Calu3 (cell line): ENCODE measurements at regions not wholly inside any gene's neighbourhood (a gene's known extent, or its start where the extent isn't known, plus 50 kb on each side); places are given as distances from the start of the nearest gene placed in this dataset.

Source experiments
- BruUV-seq: library from RNA; stranded (reverse); fragments of 400-500 nt; replicated peaks from 2 replicates; lab custom pipeline; 2021; lab: Mats Ljungman, UMichigan
- CTCF ChIA-PET: fragments of 300-600 bp; sonication (Branson Sonifier 250); formaldehyde crosslinking; loops from one replicate; lab custom pipeline; 2022; ENCODE audit warnings: antibody characterized with exemption; lab: Charles Lee
- DNase-seq: peaks from one replicate; pipeline ENCODE4 v3.0.0; 2022
- H3K27ac Mint-ChIP-seq: one replicate; pipeline ENCODE4 v1.8.0; 2022; ENCODE audit warnings: mixed read lengths; ENCODE audit not compliant: unreplicated experiment
- H3K27me3 Mint-ChIP-seq: one replicate; pipeline ENCODE4 v1.8.0; 2022; ENCODE audit warnings: mixed read lengths; ENCODE audit not compliant: unreplicated experiment
- H3K36me3 Mint-ChIP-seq: one replicate; pipeline ENCODE4 v1.8.0; 2022; ENCODE audit warnings: mild to moderate bottlenecking, moderate library complexity, mixed read lengths; ENCODE audit not compliant: insufficient read depth, unreplicated experiment
- H3K4me1 Mint-ChIP-seq: one replicate; pipeline ENCODE4 v1.8.0; 2022; ENCODE audit warnings: mild to moderate bottlenecking, low read depth, mixed read lengths; ENCODE audit not compliant: unreplicated experiment
- H3K4me3 Mint-ChIP-seq: one replicate; pipeline ENCODE4 v1.8.0; 2022; ENCODE audit warnings: mild to moderate bottlenecking, low read depth, moderate library complexity, mixed read lengths; ENCODE audit not compliant: unreplicated experiment
- H3K9me3 Mint-ChIP-seq: one replicate; pipeline ENCODE4 v1.8.0; 2022; ENCODE audit warnings: low read depth, mixed read lengths; ENCODE audit not compliant: unreplicated experiment
- intact Hi-C: fragments of 100-400 bp; cut with micrococcal nuclease; formaldehyde crosslinking; loops from one replicate; pipeline ENCODE4 v1.10.0; 2022; ENCODE audit not compliant: unreplicated experiment
- TF ChIP-seq, protein P1 (sequence below): fragments of 200-600 bp; IDR thresholded peaks from one replicate; pipeline ENCODE4 v1.8.0; 2022; ENCODE audit warnings: antibody characterized with exemption; ENCODE audit not compliant: unreplicated experiment

DNA sequence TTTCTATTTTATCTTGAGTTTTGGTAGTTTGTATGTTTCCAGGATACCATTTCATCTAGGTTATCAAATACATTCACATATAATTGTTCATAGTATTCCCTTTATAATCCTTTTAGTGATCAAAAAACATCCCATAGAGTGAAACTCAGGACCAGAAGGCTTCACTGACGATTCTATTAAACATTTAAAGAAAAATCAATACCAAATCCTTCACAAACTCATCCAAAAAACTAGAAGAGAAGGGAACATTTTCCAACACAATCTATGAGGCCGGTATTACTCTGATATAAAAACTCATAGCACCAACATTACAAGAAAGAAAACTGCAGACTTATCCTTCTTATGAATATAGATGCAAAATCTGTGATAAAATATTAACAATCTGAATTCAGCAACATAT lies 203.4 kb downstream of the ANKRD50 start:
- Mint-ChIP-seq H3K4me3 (no peak overlapping the region), H3K27me3 (no peaks in the 10 kb centered on the region), H3K4me1 (no peaks in the 10 kb centered on the region), H3K36me3 (no peaks in the 10 kb centered on the region), H3K27ac (no peak overlapping the region), H3K9me3 (no peaks in the 10 kb centered on the region)
- intact Hi-C loops = no loop called here
- DNase-seq = no peak
- no TSS peak for BruUV-seq
- CTCF ChIA-PET = no interaction called here
- TF ChIP-seq, protein P1, sequence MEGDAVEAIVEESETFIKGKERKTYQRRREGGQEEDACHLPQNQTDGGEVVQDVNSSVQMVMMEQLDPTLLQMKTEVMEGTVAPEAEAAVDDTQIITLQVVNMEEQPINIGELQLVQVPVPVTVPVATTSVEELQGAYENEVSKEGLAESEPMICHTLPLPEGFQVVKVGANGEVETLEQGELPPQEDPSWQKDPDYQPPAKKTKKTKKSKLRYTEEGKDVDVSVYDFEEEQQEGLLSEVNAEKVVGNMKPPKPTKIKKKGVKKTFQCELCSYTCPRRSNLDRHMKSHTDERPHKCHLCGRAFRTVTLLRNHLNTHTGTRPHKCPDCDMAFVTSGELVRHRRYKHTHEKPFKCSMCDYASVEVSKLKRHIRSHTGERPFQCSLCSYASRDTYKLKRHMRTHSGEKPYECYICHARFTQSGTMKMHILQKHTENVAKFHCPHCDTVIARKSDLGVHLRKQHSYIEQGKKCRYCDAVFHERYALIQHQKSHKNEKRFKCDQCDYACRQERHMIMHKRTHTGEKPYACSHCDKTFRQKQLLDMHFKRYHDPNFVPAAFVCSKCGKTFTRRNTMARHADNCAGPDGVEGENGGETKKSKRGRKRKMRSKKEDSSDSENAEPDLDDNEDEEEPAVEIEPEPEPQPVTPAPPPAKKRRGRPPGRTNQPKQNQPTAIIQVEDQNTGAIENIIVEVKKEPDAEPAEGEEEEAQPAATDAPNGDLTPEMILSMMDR = no peak

DNA sequence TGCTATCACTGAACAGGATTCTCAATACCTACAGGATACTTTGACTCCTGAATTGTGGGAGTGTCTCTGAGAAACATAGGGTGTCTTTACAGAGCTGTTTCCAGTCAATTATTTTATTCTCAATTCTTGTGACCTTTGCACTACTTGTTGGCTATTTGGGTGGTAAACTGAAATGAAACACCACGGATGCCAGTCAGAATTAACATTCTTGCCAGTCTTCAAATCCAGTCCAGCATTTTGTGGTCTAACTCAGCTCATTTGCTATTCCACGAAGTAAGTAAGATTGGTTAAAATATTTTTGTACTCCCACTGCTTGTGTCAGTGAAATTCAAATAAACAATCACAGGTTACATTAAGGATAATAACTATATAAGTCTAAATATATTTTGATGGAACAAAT lies 197.9 kb downstream of the ANKRD50 start:
- no peak overlapping the region for H3K4me3 Mint-ChIP-seq
- no peaks in the 10 kb centered on the region for H3K9me3 Mint-ChIP-seq
- CTCF ChIA-PET = no interaction called here
- intact Hi-C loops = no loop called here
- TF ChIP-seq, protein P1 = no peak
- no peaks in the 10 kb centered on the region for H3K27me3 Mint-ChIP-seq
- H3K36me3 Mint-ChIP-seq = no peaks in the 10 kb centered on the region
- H3K4me1 Mint-ChIP-seq = no peaks in the 10 kb centered on the region
- no peak for DNase-seq
- BruUV-seq = no TSS peak
- no peak overlapping the region for H3K27ac Mint-ChIP-seq

DNA sequence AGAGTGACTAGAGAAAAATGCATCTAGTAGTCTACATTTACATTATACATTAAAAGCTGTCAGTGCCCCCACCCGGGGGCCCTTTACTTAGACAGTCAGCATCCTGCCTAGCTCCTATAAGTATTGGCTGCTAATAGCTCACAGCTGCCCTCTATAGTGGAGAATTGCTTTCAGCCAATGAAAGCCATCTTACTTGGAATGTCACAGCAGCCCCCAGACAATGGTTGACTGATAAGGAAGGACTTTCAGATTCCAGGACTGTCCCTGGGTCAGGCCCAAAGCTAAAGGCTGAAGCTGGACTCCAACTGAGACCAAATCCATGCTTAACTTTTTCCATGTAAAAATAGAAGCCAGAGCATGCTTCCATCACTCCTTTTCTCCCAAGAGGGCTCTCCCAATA lies 196.9 kb downstream of the ANKRD50 start:
- DNase-seq = no peak
- Mint-ChIP-seq H3K27ac (no peak overlapping the region), H3K9me3 (no peaks in the 10 kb centered on the region), H3K27me3 (no peaks in the 10 kb centered on the region), H3K4me3 (no peak overlapping the region), H3K36me3 (no peaks in the 10 kb centered on the region), H3K4me1 (no peaks in the 10 kb centered on the region)
- no TSS peak for BruUV-seq
- TF ChIP-seq, protein P1 = no peak
- CTCF ChIA-PET = interaction anchor here (1.0 kb wide), 1 partner anchor 12 kb away, joined by 3 read pairs; no protein-coding TSS in a partner anchor
- intact Hi-C loops = no loop called here

DNA sequence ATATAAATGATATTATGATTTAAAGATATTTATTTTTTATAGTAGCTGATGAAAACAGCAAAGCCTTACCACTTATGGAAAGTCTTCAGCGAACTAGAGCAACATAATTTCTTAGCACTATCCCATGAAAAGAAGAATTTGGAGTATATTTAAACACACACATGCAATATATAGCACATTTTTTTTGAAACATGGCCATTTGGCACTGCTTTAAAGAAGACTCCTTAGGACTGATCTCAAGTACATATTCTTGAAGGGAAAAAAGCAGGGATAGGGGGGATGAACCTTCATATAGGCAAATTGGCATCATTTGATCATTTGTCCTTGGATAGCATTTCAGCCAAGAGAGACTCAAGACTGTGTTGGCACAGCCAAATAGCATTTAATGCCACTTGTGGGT lies 193.3 kb downstream of the ANKRD50 start:
- Mint-ChIP-seq H3K9me3 (peaks cover 3% of the 10 kb centered on the region), H3K4me3 (no peak overlapping the region), H3K27ac (no peak overlapping the region), H3K4me1 (no peaks in the 10 kb centered on the region), H3K36me3 (no peaks in the 10 kb centered on the region), H3K27me3 (no peaks in the 10 kb centered on the region)
- TF ChIP-seq, protein P1 = no peak
- BruUV-seq = no TSS peak
- CTCF ChIA-PET = no interaction called here
- DNase-seq = no peak
- intact Hi-C loops = no loop called here

DNA sequence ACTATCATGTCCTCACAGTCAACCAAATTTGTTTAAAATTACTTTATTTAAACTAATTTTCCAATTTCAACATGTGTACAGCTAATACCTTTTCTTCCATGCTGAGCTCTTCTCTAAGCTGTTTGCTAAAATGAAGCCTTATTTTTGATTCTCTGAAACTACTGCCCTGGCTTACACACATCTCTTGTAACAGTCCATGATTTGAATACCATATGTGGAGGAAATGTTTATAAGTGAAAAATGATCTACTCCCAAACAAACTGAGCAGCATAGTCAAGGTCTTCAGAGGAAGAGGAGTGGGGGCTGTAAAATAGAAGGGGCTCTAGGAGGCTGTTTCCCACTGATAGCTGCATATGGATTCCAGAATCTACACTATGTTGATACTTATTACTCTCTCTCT lies 188.7 kb downstream of the ANKRD50 start:
- H3K27me3 Mint-ChIP-seq = no peaks in the 10 kb centered on the region
- no peak overlapping the region for H3K4me3 Mint-ChIP-seq
- intact Hi-C loops = no loop called here
- H3K27ac Mint-ChIP-seq = no peak overlapping the region
- TF ChIP-seq, protein P1 = no peak
- no peaks in the 10 kb centered on the region for H3K4me1 Mint-ChIP-seq
- no peak for DNase-seq
- BruUV-seq = no TSS peak
- CTCF ChIA-PET = no interaction called here
- H3K36me3 Mint-ChIP-seq = no peaks in the 10 kb centered on the region
- peaks cover 3% of the 10 kb centered on the region for H3K9me3 Mint-ChIP-seq
